ENCODE measurements at regions not wholly inside any gene's neighbourhood (a gene's known extent, or its start where the extent isn't known, plus 50 kb on each side); places are given as distances from the start of the nearest gene placed in this dataset.

DNA sequence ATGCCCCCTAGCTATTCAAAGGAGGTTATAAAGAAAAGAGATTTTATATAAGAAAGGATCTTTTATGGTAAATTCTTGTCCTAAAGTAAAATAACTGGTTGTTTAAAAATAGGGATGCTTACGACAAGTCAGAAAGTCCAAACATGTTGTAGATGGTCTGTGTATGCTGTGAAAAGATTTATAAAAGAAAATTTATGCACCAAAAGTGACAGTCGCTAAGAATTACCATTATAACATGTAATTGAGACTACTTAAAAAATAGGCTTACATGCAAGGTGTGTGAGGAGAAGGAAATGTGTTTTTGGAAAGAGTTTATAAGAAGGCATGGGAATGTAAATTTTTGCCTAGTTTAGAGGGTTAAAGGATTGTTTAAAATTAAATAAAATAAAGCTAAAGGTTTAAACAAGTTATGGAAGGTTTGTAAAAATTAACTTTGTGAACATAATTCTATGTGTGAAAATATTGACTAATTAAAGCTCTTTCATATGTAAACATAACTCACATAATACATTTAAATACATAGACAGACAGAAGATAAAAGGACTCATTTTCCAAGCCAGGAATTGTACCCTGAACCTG is 118.5 kb downstream of the LYZL1 start:
- H3K27me3 ChIP-seq (ENCODE audit: low read depth, low read length), result no peaks in the 10 kb centered on the region
- H3K36me3 ChIP-seq (ENCODE audit: control insufficient read depth in 1 of 2, insufficient read depth in 2 of 2, low read length in 2 of 2), result no peaks in the 10 kb centered on the region
- no peaks in the 10 kb centered on the region for H3K9me3 ChIP-seq (ENCODE audit: control insufficient read depth in 1 of 2, low read length in 2 of 2)
- no peak overlapping the region for H3K4me3 ChIP-seq (ENCODE audit: low read depth in 1 of 2, low read length in 2 of 2)
- peaks cover 13 to 15% of the 10 kb centered on the region in 2 donors for H3K4me1 ChIP-seq (ENCODE audit: control insufficient read depth in 1 of 2, insufficient read depth in 2 of 2, low read length in 2 of 2)
- no peak overlapping the region for H3K27ac ChIP-seq (ENCODE audit: low read length)
